ENCODE measurements at regions not wholly inside any gene's neighbourhood (a gene's known extent, or its start where the extent isn't known, plus 50 kb on each side); places are given as distances from the start of the nearest gene placed in this dataset.
A peak's percentile ranks its signal among the peaks of the same experiment; 100 is the strongest.
"Not testable (repeated sequence)": the region's sequence is repeated elsewhere in the genome, so short reads cannot be mapped to it uniquely, and the experiment has no call there.

DNA sequence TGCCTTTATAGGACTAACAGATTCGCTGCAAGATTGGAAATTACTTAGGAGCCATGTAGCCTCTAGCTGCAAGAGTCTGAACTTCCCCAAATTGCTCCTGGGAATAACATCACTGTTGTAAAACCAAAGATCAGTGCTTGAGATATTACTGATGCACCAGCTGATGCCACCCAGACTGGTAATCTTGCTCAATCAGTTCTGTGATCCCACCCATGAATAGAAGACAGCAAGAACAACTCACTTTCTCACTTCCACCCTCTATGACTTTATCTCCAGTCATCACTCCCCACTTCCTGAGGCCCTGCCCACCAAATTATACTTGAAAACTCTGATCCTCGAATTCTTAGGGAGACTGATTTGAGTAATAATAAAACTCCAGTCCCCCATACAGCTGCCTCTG lies 1011.1 kb downstream of the PLA2G4A start:
- no peak for DNase-seq (ENCODE audit: low spot score)

DNA sequence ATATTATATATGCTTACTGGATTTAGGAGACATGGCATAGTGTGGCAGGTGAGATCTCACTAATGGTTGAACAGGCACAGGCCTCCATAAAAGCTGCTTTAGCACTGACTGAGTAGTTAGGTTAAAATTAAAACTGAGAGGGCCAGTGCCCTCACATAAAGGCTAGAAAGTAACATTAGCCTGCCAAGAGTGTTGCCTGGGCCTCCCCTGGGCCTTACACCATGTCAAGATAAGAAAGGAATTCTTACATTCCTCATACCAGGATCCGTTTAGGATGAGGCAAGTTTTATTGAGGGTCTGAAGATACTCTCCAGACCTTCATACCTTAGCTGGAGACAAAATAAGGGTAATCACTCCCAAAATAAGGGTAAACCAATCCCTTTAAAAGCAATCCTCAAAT lies 1011.8 kb downstream of the PLA2G4A start:
- DNase-seq (ENCODE audit: low spot score) = no peak

DNA sequence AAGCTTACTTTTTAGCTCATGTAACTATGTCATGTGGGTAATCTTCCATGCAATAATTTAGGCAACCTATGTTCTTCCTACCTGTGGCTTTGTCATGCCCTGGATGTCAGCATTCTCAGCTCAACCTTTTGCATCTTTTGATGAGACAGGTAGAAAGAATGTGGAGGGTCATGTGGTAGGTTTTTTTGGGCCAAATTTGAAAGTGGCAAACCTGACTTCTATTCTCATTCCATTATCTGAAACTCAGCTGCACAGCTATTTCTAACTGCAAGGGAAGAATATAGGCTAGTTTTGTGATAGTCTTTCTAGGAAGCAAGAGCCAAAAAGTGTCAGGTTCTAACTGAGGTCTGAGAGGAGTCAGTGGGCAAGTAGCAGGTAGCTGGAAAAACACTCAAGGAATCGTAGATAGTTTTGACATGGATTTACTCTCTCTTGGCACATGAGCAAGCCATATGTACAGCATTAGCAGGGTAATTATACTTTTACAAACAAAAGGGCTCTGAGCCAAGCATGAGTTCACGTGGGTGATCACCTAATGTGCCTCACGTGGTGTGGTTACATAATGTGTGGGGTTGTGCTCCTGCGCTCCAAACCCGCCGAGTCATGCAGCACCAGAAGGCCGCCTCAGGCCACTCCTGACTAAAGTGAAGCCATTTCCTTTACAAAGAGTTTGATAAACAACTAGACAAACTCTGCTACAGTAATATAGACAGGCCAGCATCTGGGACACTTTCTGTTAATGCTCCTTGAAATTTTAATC lies 1013.8 kb downstream of the PLA2G4A start:
- DNase-seq (ENCODE audit: low spot score) = no peak

DNA sequence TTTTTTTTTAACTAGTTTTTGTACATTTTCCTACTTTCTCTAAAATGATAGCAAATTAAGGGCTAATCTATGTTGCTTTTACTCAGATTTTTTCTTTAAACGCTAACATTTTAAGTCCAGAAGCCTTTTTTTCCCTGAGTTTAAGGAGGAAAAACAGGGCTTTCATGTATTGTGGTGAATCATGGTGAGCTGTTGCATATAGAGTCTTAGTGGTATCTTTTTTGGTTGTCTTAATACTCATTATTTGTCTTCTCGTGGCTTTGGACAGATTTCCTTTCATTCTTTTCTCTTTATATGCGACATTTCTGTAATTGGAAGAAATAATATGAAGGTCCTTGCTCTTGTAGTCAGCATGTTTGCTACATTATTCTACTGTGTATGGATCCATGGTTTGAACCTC lies 1015.6 kb downstream of the PLA2G4A start:
- no peak for DNase-seq (ENCODE audit: low spot score)

DNA sequence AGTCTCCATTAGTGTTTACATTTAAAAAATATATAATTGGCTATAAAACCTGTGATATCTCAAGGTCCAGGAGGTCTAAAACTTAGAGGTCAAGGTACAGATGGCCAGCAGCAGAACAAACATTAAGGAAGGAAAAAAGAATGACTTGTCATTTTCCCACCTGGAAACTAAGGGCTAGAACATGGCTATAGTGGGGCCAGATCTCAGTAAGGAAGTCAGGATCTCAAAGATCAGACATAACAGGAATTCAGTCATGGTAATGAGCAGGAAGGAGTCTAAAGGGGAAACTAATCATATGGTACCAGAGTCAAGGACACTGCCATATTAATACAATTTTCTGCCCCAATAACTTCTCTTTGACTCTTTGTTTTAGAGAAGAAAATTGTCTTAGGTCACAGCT lies 1018.8 kb downstream of the PLA2G4A start:
- DNase-seq (ENCODE audit: low spot score) = no peak

DNA sequence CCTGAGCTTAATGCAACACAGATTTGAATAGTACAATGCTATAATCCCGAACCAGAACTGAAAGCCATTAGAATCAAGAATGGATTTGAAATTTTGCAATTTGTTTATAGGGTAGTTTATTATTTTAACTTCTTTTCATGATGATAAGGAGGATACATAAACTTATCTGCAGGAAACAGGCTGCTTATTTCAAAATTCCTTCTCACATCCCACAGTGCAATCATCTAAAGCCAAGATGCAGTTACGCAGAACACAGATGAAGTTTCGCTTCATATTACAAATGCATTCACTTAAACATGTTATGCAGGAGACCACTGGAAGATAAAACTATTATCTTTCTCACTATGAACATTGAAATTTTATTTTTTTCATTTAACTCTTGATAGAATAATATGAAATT lies 1019.6 kb downstream of the PLA2G4A start:
- no peak for DNase-seq (ENCODE audit: low spot score)

DNA sequence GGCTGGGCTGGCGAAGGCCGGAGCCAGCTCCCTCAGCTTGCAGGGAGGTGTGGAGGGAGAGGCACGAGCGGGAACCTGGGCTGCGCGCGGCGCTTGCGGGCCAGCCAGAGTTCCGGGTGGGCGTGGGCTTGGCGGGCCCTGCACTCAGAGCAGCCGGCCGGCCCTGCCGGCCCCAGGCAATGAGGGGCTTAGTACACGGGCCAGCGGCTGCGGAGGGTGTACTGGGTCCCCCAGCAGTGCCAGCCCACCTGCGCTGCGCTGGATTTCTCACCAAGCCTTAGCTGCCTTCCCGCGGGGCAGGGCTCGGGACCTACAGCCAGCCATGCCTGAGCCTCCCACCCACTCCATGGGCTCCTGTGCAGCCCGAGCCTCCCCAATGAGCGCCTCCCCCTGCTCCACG lies 1021.4 kb downstream of the PLA2G4A start:
- not testable (repeated sequence) for DNase-seq (ENCODE audit: low spot score)

DNA sequence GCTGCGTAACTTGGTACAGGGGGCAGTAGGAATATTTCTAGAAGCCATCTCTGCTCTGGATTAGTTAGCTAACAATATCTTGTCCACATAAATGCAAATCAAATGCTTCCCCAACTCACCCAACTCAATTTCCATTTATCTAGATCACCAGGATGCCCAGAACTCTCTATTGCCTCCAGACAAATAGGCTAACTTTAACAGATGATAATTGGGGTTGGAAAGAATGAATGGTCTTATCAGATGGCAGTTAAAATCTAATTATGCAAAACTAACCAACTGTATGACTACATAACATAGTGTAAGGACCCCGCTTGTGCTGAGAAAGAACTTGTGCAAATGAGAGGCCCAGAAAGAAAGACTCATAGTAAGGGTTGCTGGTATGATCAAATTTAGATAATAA lies 1024.8 kb downstream of the PLA2G4A start:
- DNase-seq (ENCODE audit: low spot score) = no peak

DNA sequence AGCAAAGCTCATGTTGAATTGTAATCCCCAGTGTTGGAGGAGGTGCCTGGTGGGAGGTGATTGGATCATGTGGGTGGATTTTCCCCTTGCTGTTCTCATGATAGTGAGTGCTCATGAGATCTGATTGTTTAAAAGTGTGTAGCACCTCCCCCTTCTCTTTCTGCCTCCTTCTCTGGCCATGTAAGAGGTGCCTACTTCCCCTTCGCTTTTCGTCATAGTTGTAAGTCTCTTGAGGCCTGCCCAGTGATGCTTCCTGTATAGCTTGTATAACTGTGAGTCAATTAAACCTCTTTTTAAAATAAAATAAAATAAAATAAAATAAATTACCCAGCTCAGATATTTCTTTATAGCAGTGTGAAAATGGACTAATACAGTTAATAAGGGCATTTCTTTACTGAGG lies 1025.7 kb downstream of the PLA2G4A start:
- DNase-seq (ENCODE audit: low spot score) = no peak

DNA sequence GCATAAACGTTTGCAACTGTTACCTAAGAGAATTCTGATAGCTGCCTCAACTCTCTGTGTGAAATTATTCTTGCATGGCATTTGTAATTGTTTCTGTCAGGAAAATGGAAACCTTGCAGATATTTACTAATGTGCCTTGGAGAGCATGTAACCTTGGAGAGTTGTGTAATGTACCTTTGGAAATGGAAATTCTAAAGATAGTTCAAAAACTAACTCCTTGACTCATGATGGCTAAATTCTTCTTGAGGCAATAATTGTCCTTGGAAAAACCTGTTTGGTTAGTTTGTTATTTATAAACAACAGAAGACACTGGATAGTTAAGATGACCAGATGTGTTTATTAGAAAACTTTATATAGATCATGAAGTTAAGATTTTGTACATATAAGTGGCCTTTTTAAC lies 1033.8 kb downstream of the PLA2G4A start:
- no peak for DNase-seq (ENCODE audit: low spot score)

DNA sequence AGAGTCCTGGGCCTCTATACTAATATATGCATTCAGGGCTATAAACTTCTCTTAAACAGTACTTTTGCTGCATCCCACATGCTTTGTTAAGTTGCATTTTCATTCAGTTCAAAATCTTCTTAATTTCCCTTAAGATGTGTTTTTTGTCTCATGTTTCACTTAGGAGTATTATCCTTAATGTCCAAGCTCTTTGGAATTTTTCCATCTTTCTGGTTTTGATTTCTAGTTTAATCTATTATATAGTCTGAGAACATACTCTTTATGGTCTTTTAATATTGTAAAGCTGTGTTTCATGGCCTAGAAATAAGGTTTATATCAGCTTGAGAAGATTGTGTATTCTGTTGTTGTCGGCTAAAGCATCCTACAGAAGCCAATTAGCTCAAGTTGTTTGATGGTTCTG lies 1041.8 kb downstream of the PLA2G4A start:
- no peak for DNase-seq (ENCODE audit: low spot score)

DNA sequence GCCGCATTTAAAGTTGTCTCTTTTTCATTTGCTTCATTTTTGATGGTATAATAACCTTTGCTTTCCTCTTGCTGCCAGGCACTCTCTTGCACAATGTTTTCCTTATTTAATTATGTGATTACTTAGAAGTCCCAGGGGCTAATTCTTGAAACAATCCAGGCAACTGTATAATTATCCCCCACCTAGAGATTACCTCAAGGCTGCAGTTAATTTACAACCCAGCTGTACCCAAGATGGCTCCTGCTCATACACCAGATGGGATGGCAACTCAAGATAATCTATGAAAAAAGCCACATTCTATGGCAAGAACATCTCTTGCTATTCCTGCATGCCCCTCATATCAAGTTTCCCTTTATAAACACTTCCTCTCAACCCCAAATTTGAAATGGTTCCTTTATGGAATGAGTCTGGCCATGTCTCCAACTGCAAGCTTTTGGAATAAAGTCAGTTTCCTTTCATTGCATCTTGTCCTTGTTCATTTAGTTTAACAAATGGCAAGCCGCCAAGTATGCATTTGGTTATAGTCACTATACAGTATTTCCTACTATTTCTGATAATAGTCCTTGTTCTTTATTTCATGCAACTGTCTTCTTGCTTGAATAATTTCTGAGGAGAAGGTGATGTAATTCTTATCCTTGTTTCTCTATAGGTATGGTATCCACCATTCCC lies 1042.6 kb downstream of the PLA2G4A start:
- no peak for DNase-seq (ENCODE audit: low spot score)

DNA sequence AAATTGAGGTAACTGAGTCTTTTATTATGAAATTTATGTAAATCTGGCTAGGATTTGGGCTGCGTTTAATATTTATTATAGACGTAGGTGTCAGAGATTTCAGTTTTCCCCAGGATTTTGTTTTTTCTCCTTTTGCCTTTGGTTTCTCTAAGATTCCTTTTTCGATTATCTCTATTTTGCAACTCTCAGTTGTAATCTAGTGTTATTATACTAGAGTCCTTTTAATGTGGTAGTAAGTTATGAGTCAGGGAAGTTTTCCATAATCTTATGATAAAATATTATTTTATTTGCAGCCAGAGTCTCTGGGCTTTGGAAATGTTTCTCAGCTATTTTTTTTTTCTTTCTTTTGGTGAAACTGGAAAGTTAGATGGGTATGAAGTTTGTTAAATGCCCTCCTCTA lies 1043.8 kb downstream of the PLA2G4A start:
- DNase-seq (ENCODE audit: low spot score) = no peak

DNA sequence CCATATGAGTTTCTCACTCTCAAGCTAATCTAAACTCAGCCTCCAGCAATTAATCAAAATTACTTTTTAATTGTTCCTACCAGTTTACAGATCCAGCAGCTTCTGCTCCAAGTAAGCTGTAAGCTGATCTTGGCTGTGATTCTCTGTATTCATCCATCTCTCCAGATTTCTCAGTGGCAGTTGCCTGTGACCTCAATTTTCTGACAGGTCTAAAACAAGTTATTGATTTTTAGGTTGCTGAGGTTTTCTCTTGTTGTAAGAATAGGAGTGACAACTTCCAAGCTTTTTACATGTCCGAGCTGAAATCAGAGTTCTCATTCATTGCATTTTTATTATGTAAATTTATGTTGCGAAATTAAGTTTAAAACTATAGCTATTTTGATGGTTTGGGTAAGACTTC lies 1044.4 kb downstream of the PLA2G4A start:
- DNase-seq (ENCODE audit: low spot score) = no peak

DNA sequence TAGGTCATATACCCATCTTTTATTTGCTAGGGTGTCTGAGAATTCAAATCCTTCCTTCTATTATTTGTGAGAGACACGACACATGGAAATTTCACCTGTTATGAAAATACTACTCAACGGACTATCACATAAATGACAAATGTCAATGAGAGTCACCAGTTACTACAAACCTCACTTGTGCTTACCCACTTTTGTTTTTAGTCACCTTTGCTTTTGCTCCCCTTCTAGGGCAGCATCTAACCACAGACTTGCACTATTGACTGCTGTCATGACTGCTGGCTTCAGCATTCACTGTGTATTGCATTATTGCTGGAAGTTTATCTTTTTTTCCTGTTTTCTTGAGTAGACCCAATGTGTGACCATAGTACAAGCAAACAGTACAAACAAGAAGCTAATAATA lies 1048.0 kb downstream of the PLA2G4A start:
- DNase-seq (ENCODE audit: low spot score) = no peak

DNA sequence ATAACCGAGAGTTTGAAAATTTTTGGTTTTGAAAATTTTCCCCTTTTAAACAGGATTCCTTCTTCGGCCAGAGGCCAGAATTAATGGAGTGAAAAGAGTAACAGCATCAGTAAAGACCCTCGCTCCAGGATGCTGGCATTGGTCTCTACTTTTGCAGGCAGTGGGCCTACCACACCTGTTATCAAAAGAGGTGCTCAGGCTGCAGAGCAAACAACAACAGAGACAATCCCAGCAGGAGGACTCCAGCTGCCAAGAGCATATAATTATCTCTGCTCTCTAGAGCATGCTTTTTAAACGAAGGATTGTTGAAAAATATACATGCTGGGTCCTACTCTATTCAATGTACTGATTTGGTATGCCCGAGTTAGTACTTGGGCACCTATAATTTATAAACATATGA lies 1048.5 kb downstream of the PLA2G4A start:
- peak; percentile 22 for DNase-seq (ENCODE audit: low spot score)

DNA sequence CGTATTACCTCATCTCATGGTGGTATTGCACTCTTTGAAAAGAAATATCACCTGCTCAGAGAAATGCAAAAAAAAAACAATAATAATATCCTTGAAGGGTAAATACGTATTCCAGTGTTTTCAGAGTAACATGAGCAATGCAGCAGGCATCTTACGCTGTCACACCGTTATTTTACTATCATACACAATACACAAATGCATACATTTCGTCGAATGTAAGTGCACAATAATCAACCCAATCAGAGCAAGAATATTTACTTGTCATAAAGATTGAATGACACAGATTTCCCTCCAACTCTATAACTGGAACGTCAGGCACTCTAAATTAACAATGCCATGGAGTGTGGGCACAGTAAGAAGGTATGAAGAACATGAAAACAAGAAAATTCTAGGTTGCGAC lies 1050.1 kb downstream of the PLA2G4A start:
- no peak for DNase-seq (ENCODE audit: low spot score)

DNA sequence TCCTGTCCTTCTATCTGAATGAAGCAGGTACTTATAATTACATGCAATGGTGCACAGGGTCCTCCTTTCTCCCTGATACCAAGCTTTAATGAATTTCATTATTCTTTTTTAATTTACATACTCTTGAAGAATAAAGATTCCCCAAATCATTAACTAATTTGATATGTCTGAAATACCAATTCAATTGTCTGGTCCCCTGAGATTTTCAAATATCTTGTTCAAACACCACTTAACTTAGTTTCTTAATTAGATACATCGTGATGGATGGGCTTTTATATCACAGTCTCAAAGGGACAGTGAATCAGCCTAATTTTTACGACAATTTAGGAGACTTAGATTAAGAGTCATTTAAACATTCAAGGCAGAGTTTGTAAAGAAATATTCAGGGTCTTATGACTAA lies 1054.6 kb downstream of the PLA2G4A start:
- DNase-seq (ENCODE audit: low spot score) = no peak

DNA sequence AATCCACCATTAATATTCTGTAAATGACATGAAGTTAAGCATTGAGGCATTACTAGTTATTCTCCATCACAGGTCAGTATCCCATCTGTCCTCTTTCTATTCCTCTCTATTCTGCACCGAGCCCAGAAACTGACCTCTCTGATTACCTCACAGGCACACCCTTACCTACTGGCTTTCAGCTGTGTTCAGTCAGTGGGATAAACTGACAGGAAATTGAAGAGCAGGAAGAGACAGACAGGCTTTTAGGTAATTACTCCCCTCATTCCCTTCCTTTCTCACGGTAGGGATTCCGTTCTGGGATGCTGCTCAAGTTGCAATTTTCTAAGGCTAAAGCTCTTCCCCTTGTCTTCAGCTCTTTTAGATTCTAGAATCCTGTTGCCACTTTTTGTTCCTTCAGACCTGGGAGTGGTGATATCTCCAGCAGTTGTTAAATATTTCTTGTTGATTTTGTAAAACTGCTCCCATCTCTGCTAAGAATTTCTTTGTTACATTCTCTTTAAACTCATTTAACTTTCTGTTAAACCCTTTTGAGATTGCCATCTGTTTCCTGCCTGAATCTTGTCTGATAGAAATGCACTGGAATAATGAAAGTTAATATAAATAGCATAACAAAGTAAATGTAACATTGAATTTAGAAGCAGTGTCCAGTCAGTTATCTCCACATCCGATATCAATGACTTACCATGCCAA lies 1063.4 kb downstream of the PLA2G4A start:
- DNase-seq (ENCODE audit: low spot score) = no peak

DNA sequence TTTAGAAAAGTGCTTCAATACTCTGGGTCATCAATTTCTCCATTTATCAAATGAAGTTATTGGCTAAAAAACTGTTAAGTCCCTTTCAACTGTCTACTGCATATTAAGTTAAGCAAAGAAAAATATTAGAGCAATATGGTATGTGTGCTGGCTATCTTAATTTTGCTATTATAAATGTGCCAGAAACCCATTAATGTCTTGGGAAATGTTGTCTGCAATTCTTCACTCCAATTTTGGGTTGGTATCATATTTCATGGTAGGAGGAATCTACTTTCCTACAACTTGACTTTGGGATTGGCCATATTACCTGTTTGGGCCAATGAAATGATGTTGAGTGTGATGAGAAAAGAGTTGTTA lies 1063.9 kb downstream of the PLA2G4A start:
- DNase-seq (ENCODE audit: low spot score) = no peak

DNA sequence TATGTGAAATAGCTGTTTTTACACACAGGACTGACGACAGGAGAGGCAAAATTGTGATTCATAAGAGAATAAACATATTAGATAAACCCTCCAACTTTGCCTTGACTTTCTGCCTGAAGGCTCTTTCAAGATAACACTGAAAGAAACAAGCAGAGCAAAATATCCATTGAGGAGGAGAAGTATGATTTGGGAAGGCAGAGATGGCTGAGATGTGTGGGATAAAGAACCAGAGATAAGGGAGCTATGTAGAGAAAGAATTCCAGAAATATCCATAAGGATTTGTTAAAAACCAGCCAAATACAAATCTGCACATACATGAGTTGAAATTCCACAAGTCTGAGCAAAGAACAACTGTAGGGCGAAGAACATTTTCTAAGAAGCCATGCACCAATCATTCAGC lies 1064.7 kb downstream of the PLA2G4A start:
- no peak for DNase-seq (ENCODE audit: low spot score)

DNA sequence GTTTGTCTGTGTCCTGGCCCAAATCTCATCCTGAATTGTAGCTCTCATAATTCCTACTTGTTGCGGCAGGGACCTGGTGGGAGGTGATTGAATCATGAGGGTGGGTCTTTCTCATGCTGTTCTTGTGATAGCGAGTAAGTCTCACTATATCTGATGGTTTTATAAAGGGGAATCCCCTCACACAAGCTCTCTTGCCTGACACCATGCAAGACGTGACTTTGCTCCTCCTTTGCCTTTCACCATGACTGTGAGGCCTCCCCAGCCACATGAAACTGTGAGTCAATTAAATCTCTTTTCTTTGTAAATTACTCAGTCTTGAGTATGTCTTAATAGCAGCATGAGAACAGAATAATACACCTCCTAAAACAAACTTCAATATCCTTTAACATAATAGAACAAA lies 1065.6 kb downstream of the PLA2G4A start:
- no peak for DNase-seq (ENCODE audit: low spot score)

DNA sequence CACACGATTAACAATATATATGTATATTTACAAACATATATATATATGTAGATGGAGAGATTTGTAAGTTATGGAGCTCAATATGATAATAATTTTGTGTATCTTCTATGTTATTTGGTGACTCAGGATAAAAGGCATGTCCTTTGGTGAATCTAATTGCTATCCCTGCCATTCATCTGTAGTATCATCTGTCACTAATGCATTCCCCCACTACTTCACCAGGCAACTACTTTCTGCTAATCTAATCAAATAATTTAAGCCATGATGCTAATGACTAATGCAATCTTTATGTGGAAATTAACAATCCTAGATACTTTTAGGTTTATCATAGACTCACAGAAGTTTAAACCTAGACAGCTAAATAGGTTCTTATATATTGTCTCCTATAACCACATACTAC lies 1074.5 kb downstream of the PLA2G4A start:
- no peak for DNase-seq (ENCODE audit: low spot score)

DNA sequence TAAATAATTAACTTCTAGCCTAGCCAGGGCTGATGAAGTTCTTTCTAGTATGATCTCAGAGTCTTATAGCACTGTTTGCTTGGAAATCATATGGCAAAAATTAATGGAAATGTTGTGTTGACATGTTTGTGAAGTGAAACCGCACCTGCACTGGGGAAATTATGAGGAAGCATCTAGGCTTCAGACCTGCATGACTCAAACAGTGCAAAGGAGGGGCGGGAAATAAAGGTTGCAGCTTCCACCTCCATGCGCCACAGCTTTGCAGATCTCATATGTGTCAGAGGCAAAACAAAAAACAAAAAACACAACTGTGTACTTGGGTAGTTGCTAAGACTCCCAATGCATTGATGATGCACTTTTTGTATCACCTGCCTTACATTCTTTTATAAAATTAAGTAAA lies 1080.6 kb downstream of the PLA2G4A start:
- no peak for DNase-seq (ENCODE audit: low spot score)

Data from iPS-NIHi11 (cell line).